ENCODE measurements at regions not wholly inside any gene's neighbourhood (a gene's known extent, or its start where the extent isn't known, plus 50 kb on each side); places are given as distances from the start of the nearest gene placed in this dataset.
"Not testable (repeated sequence)": the region's sequence is repeated elsewhere in the genome, so short reads cannot be mapped to it uniquely, and the experiment has no call there.

DNA sequence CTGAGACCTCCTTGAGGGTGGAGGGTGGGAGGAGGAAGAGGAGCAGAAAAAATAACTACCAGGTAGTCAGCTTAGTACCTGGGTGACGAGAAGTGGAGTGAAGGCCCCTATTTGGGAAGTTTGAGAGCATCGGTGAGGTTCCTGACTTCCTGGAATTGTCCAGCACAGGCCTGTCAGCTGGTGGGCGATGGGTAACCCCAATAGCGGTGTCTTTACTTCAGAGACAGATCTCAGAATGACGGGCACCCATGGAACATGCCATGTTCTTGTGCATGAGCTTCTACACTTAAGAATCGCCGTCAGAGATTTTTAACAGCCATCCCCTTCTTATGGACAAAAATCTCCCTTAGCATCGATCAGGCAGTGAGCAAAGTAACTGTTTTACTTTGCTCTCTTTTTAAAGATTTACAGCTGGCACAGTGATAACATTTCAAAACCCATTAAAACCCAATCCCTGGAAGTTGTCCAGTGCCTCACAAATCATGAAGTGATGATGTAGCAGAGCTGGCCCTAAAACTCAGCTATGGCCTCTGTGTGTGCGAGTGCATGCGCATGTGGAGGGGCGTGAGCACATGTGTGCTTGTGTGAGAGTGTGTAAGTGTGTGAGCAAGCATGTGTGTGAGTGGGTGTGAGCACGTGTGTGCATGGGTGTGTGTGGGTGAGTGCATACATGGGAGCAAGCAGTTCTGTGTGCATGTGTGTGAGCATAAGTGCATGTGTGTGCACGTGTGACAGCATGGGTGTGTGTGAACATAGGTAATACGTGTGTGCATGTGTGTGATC, 85.2 kb downstream of the DLL1 start:
- no peaks in the 10 kb centered on the region for H3K4me1 ChIP-seq (ENCODE audit: control insufficient read depth, insufficient read depth, low read length, unreplicated experiment)
- H2AFZ ChIP-seq (ENCODE audit: low read length, unreplicated experiment) = no peak overlapping the region
- H3K4me3 ChIP-seq (ENCODE audit: low read depth, low read length) = no peak overlapping the region
- no peaks in the 10 kb centered on the region for H3K27me3 ChIP-seq (ENCODE audit: insufficient read depth, low read length)
- H3K36me3 ChIP-seq (ENCODE audit: insufficient read depth, low read length) = no peaks in the 10 kb centered on the region
- H3K79me2 ChIP-seq (ENCODE audit: control insufficient read depth, insufficient read depth, low read length, unreplicated experiment) = no peaks in the 10 kb centered on the region
- no peak overlapping the region for H3K27ac ChIP-seq (ENCODE audit: low read depth, low read length)

DNA sequence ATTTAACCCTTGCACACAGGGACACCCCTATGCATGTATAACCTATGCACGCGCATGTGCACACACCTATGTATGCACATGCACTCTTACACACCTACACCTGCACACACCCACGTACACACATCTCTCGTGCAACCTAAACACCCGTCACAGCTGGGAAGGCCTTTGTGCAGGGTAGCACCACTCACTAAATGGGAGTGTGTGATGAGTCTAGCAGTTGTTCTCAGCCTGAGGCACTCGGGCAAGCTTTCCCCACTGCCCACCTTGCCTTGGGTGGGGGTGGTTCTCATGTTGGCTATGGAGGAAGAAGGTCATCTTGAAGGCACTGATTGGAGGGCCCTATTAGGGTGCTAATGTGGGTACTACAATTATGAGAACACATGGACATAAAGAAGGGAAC, 85.8 kb downstream of the DLL1 start:
- no peak overlapping the region for H3K4me3 ChIP-seq (ENCODE audit: low read depth, low read length)

DNA sequence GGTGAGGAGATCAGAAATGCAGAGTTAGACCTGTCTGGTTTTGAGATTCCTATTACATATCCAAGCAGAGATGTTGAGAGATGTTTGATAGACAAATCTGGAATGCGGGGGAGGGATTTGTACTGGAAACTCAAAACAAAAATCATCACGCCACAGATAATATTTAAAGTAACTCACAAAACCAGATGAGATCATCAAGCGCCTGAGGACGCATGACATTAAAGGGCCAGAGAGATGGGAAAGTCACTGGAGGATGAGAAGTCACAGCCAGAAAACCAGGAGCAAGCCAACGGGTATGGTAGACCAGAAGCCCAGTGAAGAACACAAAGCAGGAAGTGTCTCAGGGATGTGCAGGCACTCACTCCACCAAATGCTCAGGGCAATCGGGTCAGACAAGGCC, 87.7 kb downstream of the DLL1 start:
- no peaks in the 10 kb centered on the region for H3K36me3 ChIP-seq (ENCODE audit: insufficient read depth, low read length)
- no peaks in the 10 kb centered on the region for H3K27me3 ChIP-seq (ENCODE audit: insufficient read depth, low read length)
- no peak overlapping the region for H2AFZ ChIP-seq (ENCODE audit: low read length, unreplicated experiment)
- no peaks in the 10 kb centered on the region for H3K4me1 ChIP-seq (ENCODE audit: control insufficient read depth, insufficient read depth, low read length, unreplicated experiment)
- H3K4me3 ChIP-seq (ENCODE audit: low read depth, low read length) = no peak overlapping the region
- no peaks in the 10 kb centered on the region for H3K79me2 ChIP-seq (ENCODE audit: control insufficient read depth, insufficient read depth, low read length, unreplicated experiment)
- H3K27ac ChIP-seq (ENCODE audit: low read depth, low read length) = no peak overlapping the region

More for the DNA sequence above, 85.8 kb downstream of the DLL1 start:
- Histone ChIP-seq H3K27ac (ENCODE audit: low read depth, low read length) (no peak overlapping the region), H3K36me3 (ENCODE audit: insufficient read depth, low read length) (no peaks in the 10 kb centered on the region), H3K79me2 (ENCODE audit: control insufficient read depth, insufficient read depth, low read length, unreplicated experiment) (no peaks in the 10 kb centered on the region), H3K4me1 (ENCODE audit: control insufficient read depth, insufficient read depth, low read length, unreplicated experiment) (no peaks in the 10 kb centered on the region), H2AFZ (ENCODE audit: low read length, unreplicated experiment) (no peak overlapping the region), H3K27me3 (ENCODE audit: insufficient read depth, low read length) (no peaks in the 10 kb centered on the region)

DNA sequence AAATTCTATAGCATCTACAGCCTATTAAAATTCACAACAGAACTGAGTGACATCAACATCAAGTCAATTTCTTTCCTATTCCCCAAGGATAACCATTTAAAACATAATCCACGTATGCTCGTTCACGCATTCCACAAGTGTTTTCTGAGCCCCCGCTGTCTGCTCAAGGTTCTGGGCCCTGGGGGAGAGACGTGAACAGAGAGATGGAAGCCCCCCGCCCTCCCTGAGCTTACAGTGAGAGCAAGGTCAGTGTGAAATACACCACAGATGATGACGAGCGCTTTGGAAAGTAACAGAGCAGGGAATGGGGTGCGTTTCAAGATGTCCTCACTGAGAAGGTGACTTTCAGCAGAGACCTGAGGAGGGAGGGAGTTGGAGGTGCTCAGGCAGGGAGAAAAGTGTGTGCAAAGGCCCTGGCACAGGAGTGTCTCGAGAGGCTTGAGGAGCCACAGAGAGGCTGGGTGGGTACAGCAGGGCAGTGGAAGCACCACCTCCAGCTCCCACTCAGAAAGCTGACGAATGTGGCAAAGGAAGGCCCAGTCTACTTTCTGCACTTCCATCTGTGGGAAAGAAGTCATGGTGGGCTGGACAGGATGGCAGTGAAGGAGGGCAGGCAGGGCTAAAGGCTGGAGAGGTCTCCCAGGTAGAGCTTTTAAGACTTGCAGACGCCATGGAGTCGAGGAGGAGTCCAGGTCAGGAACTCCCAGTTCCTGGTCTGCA, 88.3 kb downstream of the DLL1 start:
- no peak overlapping the region for H3K27ac ChIP-seq (ENCODE audit: low read depth, low read length)

DNA sequence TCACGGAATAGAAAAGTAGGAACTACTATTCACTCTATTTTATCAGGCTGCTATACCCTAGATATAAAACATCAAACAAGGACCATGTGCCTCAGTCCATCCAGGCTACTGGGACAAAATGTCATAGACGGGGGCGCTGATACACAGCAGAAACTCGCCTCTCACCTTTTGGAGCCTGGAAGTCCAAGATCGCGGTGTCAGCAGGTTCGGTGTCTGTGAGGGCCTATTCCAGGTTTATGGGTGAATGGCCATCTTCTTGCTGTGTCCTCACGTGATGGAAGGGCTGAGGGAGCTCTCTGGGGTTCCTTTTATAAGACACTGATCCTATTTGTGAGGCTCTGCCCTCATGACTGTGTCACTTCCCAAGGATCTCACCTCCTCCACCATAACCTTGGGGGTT, 89.5 kb downstream of the DLL1 start:
- Histone ChIP-seq H3K4me3 (ENCODE audit: low read depth, low read length) (no peak overlapping the region), H3K36me3 (ENCODE audit: insufficient read depth, low read length) (no peaks in the 10 kb centered on the region), H3K79me2 (ENCODE audit: control insufficient read depth, insufficient read depth, low read length, unreplicated experiment) (no peaks in the 10 kb centered on the region), H3K4me1 (ENCODE audit: control insufficient read depth, insufficient read depth, low read length, unreplicated experiment) (no peaks in the 10 kb centered on the region), H3K27me3 (ENCODE audit: insufficient read depth, low read length) (no peaks in the 10 kb centered on the region), H3K27ac (ENCODE audit: low read depth, low read length) (no peak overlapping the region), H2AFZ (ENCODE audit: low read length, unreplicated experiment) (no peak overlapping the region)

More for the DNA sequence above, 88.3 kb downstream of the DLL1 start:
- no peaks in the 10 kb centered on the region for H3K79me2 ChIP-seq (ENCODE audit: control insufficient read depth, insufficient read depth, low read length, unreplicated experiment)
- no peaks in the 10 kb centered on the region for H3K36me3 ChIP-seq (ENCODE audit: insufficient read depth, low read length)
- H3K4me3 ChIP-seq (ENCODE audit: low read depth, low read length) = no peak overlapping the region
- H3K4me1 ChIP-seq (ENCODE audit: control insufficient read depth, insufficient read depth, low read length, unreplicated experiment) = no peaks in the 10 kb centered on the region
- no peaks in the 10 kb centered on the region for H3K27me3 ChIP-seq (ENCODE audit: insufficient read depth, low read length)
- H2AFZ ChIP-seq (ENCODE audit: low read length, unreplicated experiment) = no peak overlapping the region

DNA sequence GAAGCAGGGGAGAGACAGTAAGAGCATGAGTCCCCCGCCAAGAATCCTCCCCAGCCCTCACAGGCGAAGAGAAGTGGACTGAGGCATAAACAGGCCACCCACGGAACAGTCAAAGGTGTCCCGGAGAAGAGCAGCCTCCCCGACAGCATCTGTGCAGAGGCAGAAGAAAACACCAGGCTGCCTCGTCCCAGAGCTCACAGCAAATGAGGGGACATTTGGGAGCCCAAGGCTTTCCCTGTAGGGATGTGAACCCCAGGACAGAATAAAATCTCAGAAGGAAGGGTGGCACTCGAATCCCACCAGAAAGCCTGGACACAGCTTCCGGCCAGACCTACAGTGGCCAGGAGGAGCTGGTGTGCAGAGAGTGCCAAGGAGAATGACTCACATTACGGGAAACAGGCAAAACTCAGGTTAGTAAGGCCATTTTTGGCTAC, 90.4 kb downstream of the DLL1 start:
- H3K27me3 ChIP-seq (ENCODE audit: insufficient read depth, low read length) = no peaks in the 10 kb centered on the region

DNA sequence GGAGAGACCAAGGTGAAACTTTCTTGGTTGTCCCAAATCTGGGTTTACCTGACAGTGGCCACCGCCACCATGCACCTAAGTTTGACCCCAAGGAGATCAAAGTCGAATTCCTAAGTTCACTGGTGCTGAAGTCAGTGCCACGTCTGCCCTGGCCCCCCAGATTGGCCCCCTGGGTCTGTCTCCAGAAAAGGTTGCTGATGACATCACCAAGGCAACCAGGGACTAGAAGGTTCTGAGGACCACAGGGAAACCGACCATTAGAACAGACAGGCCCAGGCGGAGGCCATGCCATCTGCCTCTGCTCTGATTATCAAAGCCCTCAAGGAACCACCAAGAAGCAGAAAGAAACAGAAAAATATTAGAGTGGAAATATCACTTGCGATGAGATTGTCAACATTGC, 91.2 kb downstream of the DLL1 start:
- Histone ChIP-seq H3K4me3 (ENCODE audit: low read depth, low read length) (no peak overlapping the region), H3K4me1 (ENCODE audit: control insufficient read depth, insufficient read depth, low read length, unreplicated experiment) (no peaks in the 10 kb centered on the region), H3K27me3 (ENCODE audit: insufficient read depth, low read length) (no peaks in the 10 kb centered on the region), H3K36me3 (ENCODE audit: insufficient read depth, low read length) (no peaks in the 10 kb centered on the region), H3K27ac (ENCODE audit: low read depth, low read length) (no peak overlapping the region), H2AFZ (ENCODE audit: low read length, unreplicated experiment) (no peak overlapping the region), H3K79me2 (ENCODE audit: control insufficient read depth, insufficient read depth, low read length, unreplicated experiment) (no peaks in the 10 kb centered on the region)

More for the DNA sequence above, 90.4 kb downstream of the DLL1 start:
- Histone ChIP-seq H3K27ac (ENCODE audit: low read depth, low read length) (no peak overlapping the region), H3K4me1 (ENCODE audit: control insufficient read depth, insufficient read depth, low read length, unreplicated experiment) (no peaks in the 10 kb centered on the region), H3K79me2 (ENCODE audit: control insufficient read depth, insufficient read depth, low read length, unreplicated experiment) (no peaks in the 10 kb centered on the region), H2AFZ (ENCODE audit: low read length, unreplicated experiment) (no peak overlapping the region), H3K4me3 (ENCODE audit: low read depth, low read length) (no peak overlapping the region), H3K36me3 (ENCODE audit: insufficient read depth, low read length) (no peaks in the 10 kb centered on the region)

DNA sequence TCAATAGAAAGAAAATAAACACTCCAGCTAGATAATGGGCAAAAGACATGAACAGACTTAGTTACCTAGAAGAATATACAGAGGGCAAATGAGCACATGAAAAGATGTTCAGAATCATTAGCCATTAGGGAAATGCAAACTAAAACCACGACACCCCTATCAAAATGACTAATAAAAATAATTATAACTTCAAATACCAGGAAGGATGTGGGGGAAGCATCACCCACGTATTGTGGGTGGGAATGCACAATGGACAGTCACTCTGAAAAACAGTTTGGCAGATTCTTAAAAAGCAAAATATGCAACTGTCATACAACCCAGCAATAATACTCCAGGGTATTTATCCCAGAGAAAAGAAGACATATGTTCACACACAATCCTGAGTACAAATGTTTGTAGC, 92.6 kb downstream of the DLL1 start:
- Histone ChIP-seq H3K36me3 (ENCODE audit: insufficient read depth, low read length) (no peaks in the 10 kb centered on the region), H3K27me3 (ENCODE audit: insufficient read depth, low read length) (no peaks in the 10 kb centered on the region)

DNA sequence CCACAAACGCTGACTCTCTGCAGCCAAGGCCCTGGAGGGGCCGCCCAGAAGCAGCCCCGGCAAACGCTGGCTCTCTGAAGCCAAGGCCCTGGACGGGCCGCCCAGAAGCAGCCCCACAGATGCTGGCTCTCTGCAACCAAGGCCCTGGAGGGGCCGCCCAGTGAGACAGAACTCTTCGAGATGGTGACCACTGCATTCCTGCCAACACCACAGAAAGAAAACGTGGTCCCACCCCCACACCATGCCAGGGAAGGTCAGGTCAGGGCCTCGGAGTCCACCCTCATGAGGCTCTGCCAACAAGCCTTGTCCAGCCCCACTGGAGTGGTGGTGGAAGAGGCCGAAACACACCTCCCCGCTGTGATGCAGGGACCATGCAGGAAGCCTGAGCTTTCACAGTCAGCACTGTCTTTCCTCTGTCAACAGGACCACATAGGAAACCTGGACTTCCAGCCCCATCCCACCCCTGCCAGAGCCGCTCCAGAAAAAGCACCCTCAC, 97.5 kb downstream of the DLL1 start:
- H3K4me3 ChIP-seq (ENCODE audit: low read depth, low read length) = no peak overlapping the region
- no peak overlapping the region for H3K27ac ChIP-seq (ENCODE audit: low read depth, low read length)
- no peaks in the 10 kb centered on the region for H3K36me3 ChIP-seq (ENCODE audit: insufficient read depth, low read length)
- no peaks in the 10 kb centered on the region for H3K4me1 ChIP-seq (ENCODE audit: control insufficient read depth, insufficient read depth, low read length, unreplicated experiment)
- no peak overlapping the region for H2AFZ ChIP-seq (ENCODE audit: low read length, unreplicated experiment)
- H3K27me3 ChIP-seq (ENCODE audit: insufficient read depth, low read length) = no peaks in the 10 kb centered on the region
- H3K79me2 ChIP-seq (ENCODE audit: control insufficient read depth, insufficient read depth, low read length, unreplicated experiment) = no peaks in the 10 kb centered on the region

More for the DNA sequence above, 92.6 kb downstream of the DLL1 start:
- H3K4me3 ChIP-seq (ENCODE audit: low read depth, low read length) = no peak overlapping the region
- no peaks in the 10 kb centered on the region for H3K79me2 ChIP-seq (ENCODE audit: control insufficient read depth, insufficient read depth, low read length, unreplicated experiment)
- no peaks in the 10 kb centered on the region for H3K4me1 ChIP-seq (ENCODE audit: control insufficient read depth, insufficient read depth, low read length, unreplicated experiment)
- H3K27ac ChIP-seq (ENCODE audit: low read depth, low read length) = no peak overlapping the region
- H2AFZ ChIP-seq (ENCODE audit: low read length, unreplicated experiment) = no peak overlapping the region

DNA sequence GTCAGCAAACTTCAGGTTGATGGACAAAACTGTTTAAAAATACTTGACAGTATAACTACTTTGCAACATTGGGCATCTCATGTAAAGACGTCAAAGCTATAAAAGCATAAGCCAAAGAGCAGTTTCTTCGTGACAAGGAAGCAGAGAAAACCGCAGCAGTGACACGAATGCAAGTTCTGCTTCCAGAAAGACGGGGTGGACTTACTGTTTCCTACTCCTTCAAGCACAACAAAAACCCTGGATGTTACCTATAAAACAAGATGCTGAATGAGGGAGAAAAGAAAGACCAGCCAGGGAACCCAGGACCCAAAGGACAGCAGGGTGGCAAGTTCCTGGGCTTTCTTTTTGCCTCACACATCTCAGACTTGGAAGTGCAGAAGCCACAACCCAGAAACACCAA, 98.0 kb downstream of the DLL1 start:
- Histone ChIP-seq H3K27ac (ENCODE audit: low read depth, low read length) (no peak overlapping the region), H2AFZ (ENCODE audit: low read length, unreplicated experiment) (no peak overlapping the region), H3K27me3 (ENCODE audit: insufficient read depth, low read length) (no peaks in the 10 kb centered on the region), H3K4me1 (ENCODE audit: control insufficient read depth, insufficient read depth, low read length, unreplicated experiment) (no peaks in the 10 kb centered on the region), H3K36me3 (ENCODE audit: insufficient read depth, low read length) (no peaks in the 10 kb centered on the region), H3K4me3 (ENCODE audit: low read depth, low read length) (no peak overlapping the region), H3K79me2 (ENCODE audit: control insufficient read depth, insufficient read depth, low read length, unreplicated experiment) (no peaks in the 10 kb centered on the region)

DNA sequence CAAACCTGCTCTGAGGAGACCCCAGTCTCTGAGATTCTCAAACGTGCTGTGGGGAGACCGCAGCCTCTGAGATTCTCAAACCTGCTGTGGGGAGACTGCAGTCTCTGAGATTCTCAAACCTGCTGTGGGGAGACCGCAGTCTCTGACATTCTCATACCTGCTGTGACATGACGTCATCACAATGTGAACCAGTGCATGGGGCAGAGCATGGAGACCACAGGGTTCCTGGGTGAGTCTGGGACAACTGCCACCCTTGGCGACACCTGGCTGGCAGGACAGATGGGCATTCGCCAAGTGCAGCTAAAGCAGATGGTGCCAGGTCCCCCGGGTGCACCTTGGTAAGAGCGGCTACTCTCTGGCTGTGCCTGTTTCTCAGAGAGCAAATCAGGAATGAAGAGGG, 98.8 kb downstream of the DLL1 start:
- not testable (repeated sequence) for H2AFZ ChIP-seq (ENCODE audit: low read length, unreplicated experiment); H3K4me1 ChIP-seq (ENCODE audit: control insufficient read depth, insufficient read depth, low read length, unreplicated experiment); H3K4me3 ChIP-seq (ENCODE audit: low read depth, low read length); H3K27me3 ChIP-seq (ENCODE audit: insufficient read depth, low read length); H3K79me2 ChIP-seq (ENCODE audit: control insufficient read depth, insufficient read depth, low read length, unreplicated experiment); H3K36me3 ChIP-seq (ENCODE audit: insufficient read depth, low read length); H3K27ac ChIP-seq (ENCODE audit: low read depth, low read length)
